A549 (cell line): ENCODE measurements at regions not wholly inside any gene's neighbourhood (a gene's known extent, or its start where the extent isn't known, plus 50 kb on each side); places are given as distances from the start of the nearest gene placed in this dataset.

ENCODE experiments used
- ATAC-seq, 2 experiments: fragments of 200-7000 bp in 1 of 2; fragments of >200 bp in 1 of 2; cut with Nextera tagmentation in 1 of 2; cut with Tn5 transposase in 1 of 2; 3 replicates each; pipeline versions ENCODE4 v1.8.0 to v1.9.1; 2018 to 2020; ENCODE audit warnings: mild to moderate bottlenecking in 1 of 2, moderate library complexity in 1 of 2
- CTCF ChIA-PET: fragments of 300-600 bp; sonication (Branson Sonifier 250); formaldehyde crosslinking; extraction: SDS; loops from one replicate; lab custom pipeline; 2021; ENCODE audit warnings: antibody characterized with exemption, inconsistent platforms; lab: Yijun Ruan, JAX
- POLR2A ChIA-PET: fragments of 350-600 bp; formaldehyde crosslinking; extraction: SDS; loops from one replicate; lab custom pipeline; 2021; ENCODE audit warnings: antibody characterized with exemption, inconsistent platforms; lab: Yijun Ruan, JAX
- DNase-seq, 2 experiments: peaks; one replicate each; pipeline versions ENCODE4 v3.0.0 to v3.0.0-alpha.2; 2011 to 2016; ENCODE audit warnings: low read depth in 1 of 2, low spot score in 1 of 2
- FAIRE-seq: peaks from 2 replicates; lab custom pipeline; 2011; peaks lifted over from hg19 to GRCh38; lab: Jason Lieb, UNC
- H3K27ac ChIP-seq, 2 experiments: fragments of >200 bp; sonication (Bioruptor Twin); formaldehyde crosslinking; 3 replicates each; pipeline ENCODE4 v1.5.1; 2016 to 2017
- H3K4me1 ChIP-seq: fragments of >200 bp; sonication (Bioruptor Twin); formaldehyde crosslinking; 3 replicates; pipeline ENCODE4 v1.6.1; 2016
- H3K4me2 ChIP-seq: fragments of >200 bp; sonication (Bioruptor Twin); formaldehyde crosslinking; 3 replicates; pipeline ENCODE4 v1.6.1; 2016
- H3K4me3 ChIP-seq: fragments of >200 bp; sonication (Bioruptor Twin); formaldehyde crosslinking; 3 replicates; pipeline ENCODE4 v1.5.1; 2016
- H3K9me3 ChIP-seq: fragments of >200 bp; sonication (Bioruptor Twin); formaldehyde crosslinking; 3 replicates; pipeline ENCODE4 v1.6.1; 2016
- BHLHE40 ChIP-seq: IDR thresholded peaks from 2 replicates; pipeline ENCODE4 v1.6.1; 2012; ENCODE audit warnings: low read depth, low read length, inconsistent platforms
- CHD2 ChIP-seq: fragments of 150-350 bp; IDR thresholded peaks from 2 replicates; pipeline ENCODE4 v1.6.1; 2014; ENCODE audit warnings: low read length; ENCODE audit not compliant: partially characterized antibody
- CHD4 ChIP-seq: fragments of 200-600 bp; sonication (generic); IDR thresholded peaks from 2 replicates; pipeline ENCODE4 v1.6.1; 2016; ENCODE audit warnings: antibody characterized with exemption, mild to moderate bottlenecking, borderline replicate concordance
- EHF ChIP-seq: fragments of 250-450 bp; sonication (Bioruptor Pico); IDR thresholded peaks from 2 replicates; pipeline ENCODE4 v1.5.0; 2020; ENCODE audit warnings: mild to moderate bottlenecking
- EP300 ChIP-seq, 2 experiments: fragments of >200 bp; sonication (Bioruptor Twin); formaldehyde crosslinking; IDR thresholded peaks; 2 replicates in 1 of 2; 3 replicates in 1 of 2; pipeline ENCODE4 v1.6.1; 2016 to 2017
- FOSB ChIP-seq: fragments of 250-450 bp; sonication (Bioruptor Pico); IDR thresholded peaks from 2 replicates; pipeline ENCODE4 v1.5.0; 2020; ENCODE audit warnings: mild to moderate bottlenecking, moderate library complexity
- FOSL2 ChIP-seq, 2 experiments: fragments of 450-650 bp in 1 of 2; fragments of >200 bp in 1 of 2; sonication (Bioruptor Twin) in 1 of 2; formaldehyde crosslinking; IDR thresholded peaks; 2 replicates each; pipeline versions ENCODE4 v1.5.0 to v1.6.1; 2016 to 2020; ENCODE audit warnings: mild to moderate bottlenecking in 1 of 2, moderate library complexity in 1 of 2
- HDAC2 ChIP-seq: fragments of 200-600 bp; sonication (generic); IDR thresholded peaks from 2 replicates; pipeline ENCODE4 v1.6.1; 2016
- HEYL ChIP-seq: fragments of 250-450 bp; sonication (Bioruptor Pico); IDR thresholded peaks from 2 replicates; pipeline ENCODE4 v1.8.0; 2021; ENCODE audit warnings: mild to moderate bottlenecking, moderate library complexity
- HOXA7 ChIP-seq: fragments of 250-450 bp; sonication (Bioruptor Pico); IDR thresholded peaks from 2 replicates; pipeline ENCODE4 v1.5.0; 2020; ENCODE audit warnings: mild to moderate bottlenecking, moderate library complexity
- JUN ChIP-seq, 2 experiments: fragments of >200 bp; sonication (Bioruptor Twin); formaldehyde crosslinking; IDR thresholded peaks; 2 replicates in 1 of 2; 3 replicates in 1 of 2; pipeline ENCODE4 v1.6.1; 2016 to 2017
- JUNB ChIP-seq: fragments of >200 bp; sonication (Bioruptor Twin); formaldehyde crosslinking; IDR thresholded peaks from 2 replicates; pipeline ENCODE4 v1.6.1; 2016
- KDM5A ChIP-seq: fragments of 200-600 bp; sonication (generic); IDR thresholded peaks from 2 replicates; pipeline ENCODE4 v1.6.1; 2016; ENCODE audit warnings: antibody characterized with exemption, mild to moderate bottlenecking
- MAZ ChIP-seq: fragments of 150-350 bp; IDR thresholded peaks from 2 replicates; pipeline ENCODE4 v1.6.1; 2014; ENCODE audit warnings: antibody characterized with exemption, low read depth, low read length, borderline replicate concordance
- PHF8 ChIP-seq: fragments of 200-600 bp; sonication (generic); IDR thresholded peaks from 2 replicates; pipeline ENCODE4 v1.6.1; 2016; ENCODE audit warnings: low read depth, mild to moderate bottlenecking, antibody characterized with exemption, moderate library complexity, borderline replicate concordance
- RAD21 ChIP-seq, 2 experiments: fragments of >200 bp in 1 of 2; sonication (Bioruptor Twin) in 1 of 2; formaldehyde crosslinking in 1 of 2; IDR thresholded peaks in 1 of 2; conservative IDR thresholded peaks in 1 of 2; 2 replicates in 1 of 2; 3 replicates in 1 of 2; pipeline ENCODE4 v1.6.1; 2012 to 2018; ENCODE audit warnings: inconsistent platforms in 1 of 2
- RARB ChIP-seq: fragments of 250-450 bp; sonication (Bioruptor Pico); IDR thresholded peaks from 2 replicates; pipeline ENCODE4 v1.8.0; 2021; ENCODE audit warnings: mild to moderate bottlenecking, moderate library complexity
- RCOR1 ChIP-seq: fragments of 150-350 bp; IDR thresholded peaks from 2 replicates; pipeline ENCODE4 v1.6.1; 2014; ENCODE audit warnings: antibody characterized with exemption, low read length, low read depth
- REST ChIP-seq: fragments of 200-600 bp; sonication (generic); IDR thresholded peaks from 2 replicates; pipeline ENCODE4 v1.6.1; 2016; ENCODE audit warnings: antibody characterized with exemption, mild to moderate bottlenecking, moderate library complexity
- SMC3 ChIP-seq: fragments of >200 bp; sonication (Bioruptor Twin); formaldehyde crosslinking; IDR thresholded peaks from 3 replicates; pipeline ENCODE4 v1.6.1; 2018; ENCODE audit warnings: inconsistent platforms
- TP53 ChIP-seq: fragments of 250-450 bp; sonication (Bioruptor Pico); IDR thresholded peaks from 2 replicates; pipeline ENCODE4 v1.5.0; 2021; ENCODE audit warnings: mild to moderate bottlenecking, moderate library complexity
- ZNF302 ChIP-seq: fragments of 250-450 bp; sonication (Bioruptor Pico); IDR thresholded peaks from 2 replicates; pipeline ENCODE4 v1.9.0; 2021; ENCODE audit warnings: inconsistent platforms, mild to moderate bottlenecking, moderate library complexity
- ZSCAN20 ChIP-seq: fragments of 250-450 bp; sonication (Bioruptor Pico); IDR thresholded peaks from 2 replicates; pipeline ENCODE4 v1.8.0; 2022; ENCODE audit warnings: mild to moderate bottlenecking, moderate library complexity
- WGBS: methylation state at CpG from one replicate; pipeline ENCODE4 v1.1.6; 2017; ENCODE audit errors: missing lambda C conversion rate; 5-methylcytosine and 5-hydroxymethylcytosine counted together
- TF ChIP-seq, protein P1 (sequence below): fragments of 250-450 bp; sonication (Bioruptor Pico); IDR thresholded peaks from 2 replicates; pipeline ENCODE4 v1.5.0; 2021; ENCODE audit warnings: mild to moderate bottlenecking, moderate library complexity, borderline replicate concordance
- TF ChIP-seq, protein P2 (sequence below): fragments of 150-350 bp; IDR thresholded peaks from 2 replicates; pipeline ENCODE4 v1.6.1; 2014; ENCODE audit warnings: low read depth, mild to moderate bottlenecking, low read length

GRCh38 chr16:74076568-74076967 is 220.0 kb upstream of the PSMD7 start:
- ATAC-seq (no peak), FAIRE-seq (no peak), DNase-seq (no peak)
- H3K9me3 ChIP-seq, result peaks cover 12% of the 10 kb centered on the region; the same call in 1 of the 3 replicates
- POLR2A ChIA-PET, result no interaction called here
- WGBS, result 38% methylated on average over 2 of the region's 2 CpGs
- no peak overlapping the region for H3K27ac ChIP-seq
- CTCF ChIA-PET, result no interaction called here
- no peak overlapping the region for H3K4me3 ChIP-seq
- H3K4me2 ChIP-seq, result no peak overlapping the region
- H3K4me1 ChIP-seq, result no peaks in the 10 kb centered on the region
- TF ChIP-seq KDM5A (no peak), EP300 (IDR thresholded peaks at IDR 0.05) (no peak), ZNF302 (CRISPR knock-in tag) (no peak), FOSB (CRISPR knock-in tag) (no peak), CHD4 (no peak), SMC3 (no peak), ZSCAN20 (CRISPR knock-in tag) (no peak), RAD21 (conservative IDR thresholded peaks at IDR 0.05 in 1 of 2, IDR thresholded peaks at IDR 0.05 in 1 of 2) (no peak), MAZ (no peak), JUN (IDR thresholded peaks at IDR 0.05) (no peak), JUNB (no peak), CHD2 (no peak), PHF8 (no peak)
- TF ChIP-seq, protein P1, sequence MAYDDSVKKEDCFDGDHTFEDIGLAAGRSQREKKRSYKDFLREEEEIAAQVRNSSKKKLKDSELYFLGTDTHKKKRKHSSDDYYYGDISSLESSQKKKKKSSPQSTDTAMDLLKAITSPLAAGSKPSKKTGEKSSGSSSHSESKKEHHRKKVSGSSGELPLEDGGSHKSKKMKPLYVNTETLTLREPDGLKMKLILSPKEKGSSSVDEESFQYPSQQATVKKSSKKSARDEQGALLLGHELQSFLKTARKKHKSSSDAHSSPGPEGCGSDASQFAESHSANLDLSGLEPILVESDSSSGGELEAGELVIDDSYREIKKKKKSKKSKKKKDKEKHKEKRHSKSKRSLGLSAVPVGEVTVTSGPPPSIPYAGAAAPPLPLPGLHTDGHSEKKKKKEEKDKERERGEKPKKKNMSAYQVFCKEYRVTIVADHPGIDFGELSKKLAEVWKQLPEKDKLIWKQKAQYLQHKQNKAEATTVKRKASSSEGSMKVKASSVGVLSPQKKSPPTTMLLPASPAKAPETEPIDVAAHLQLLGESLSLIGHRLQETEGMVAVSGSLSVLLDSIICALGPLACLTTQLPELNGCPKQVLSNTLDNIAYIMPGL (CRISPR knock-in tag), result no peak

GRCh38 chr16:74075393-74075792 is 221.2 kb upstream of the PSMD7 start:
- ChIA-PET POLR2A (no interaction called here), CTCF (interaction anchor here (0.6 to 1.2 kb wide), 3 partner anchors 9 to 84 kb away, joined by 3 to 5 read pairs (median 5); no protein-coding TSS in a partner anchor)
- no peak overlapping the region for H3K4me3 ChIP-seq
- no peaks in the 10 kb centered on the region for H3K4me1 ChIP-seq
- no peak for FAIRE-seq
- no peak for ATAC-seq
- TF ChIP-seq REST, result no peak
- H3K27ac ChIP-seq, result no peak overlapping the region
- WGBS, result 10% methylated on average over 4 of the region's 4 CpGs
- DNase-seq, result no peak
- H3K9me3 ChIP-seq, result peaks cover 12% of the 10 kb centered on the region; the same call in 1 of the 3 replicates
- H3K4me2 ChIP-seq, result no peak overlapping the region

- ATAC-seq (no peak), DNase-seq (no peak), FAIRE-seq (no peak)
- WGBS, result 63% methylated on average over 3 of the region's 3 CpGs
- POLR2A ChIA-PET, result no interaction called here
- H3K4me2 ChIP-seq, result no peak overlapping the region
- TF ChIP-seq HEYL (CRISPR knock-in tag), result no peak
- TF ChIP-seq, protein P2, sequence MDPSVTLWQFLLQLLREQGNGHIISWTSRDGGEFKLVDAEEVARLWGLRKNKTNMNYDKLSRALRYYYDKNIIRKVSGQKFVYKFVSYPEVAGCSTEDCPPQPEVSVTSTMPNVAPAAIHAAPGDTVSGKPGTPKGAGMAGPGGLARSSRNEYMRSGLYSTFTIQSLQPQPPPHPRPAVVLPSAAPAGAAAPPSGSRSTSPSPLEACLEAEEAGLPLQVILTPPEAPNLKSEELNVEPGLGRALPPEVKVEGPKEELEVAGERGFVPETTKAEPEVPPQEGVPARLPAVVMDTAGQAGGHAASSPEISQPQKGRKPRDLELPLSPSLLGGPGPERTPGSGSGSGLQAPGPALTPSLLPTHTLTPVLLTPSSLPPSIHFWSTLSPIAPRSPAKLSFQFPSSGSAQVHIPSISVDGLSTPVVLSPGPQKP, result no peak
- TF ChIP-seq SMC3, result no peak
- TF ChIP-seq FOSL2 (IDR thresholded peaks at IDR 0.05), result no peak
- TF ChIP-seq FOSL2 (CRISPR knock-in tag; IDR thresholded peaks at IDR 0.05), result no peak
- TF ChIP-seq HDAC2, result no peak
- no peak for TF ChIP-seq TP53
- no peak for TF ChIP-seq HOXA7 (CRISPR knock-in tag)
- TF ChIP-seq BHLHE40, result no peak
- TF ChIP-seq RCOR1, result no peak
- TF ChIP-seq RARB (CRISPR knock-in tag), result no peak
- TF ChIP-seq JUNB, result no peak
- TF ChIP-seq EHF (CRISPR knock-in tag), result no peak
- H3K4me3 ChIP-seq, result no peak overlapping the region
- peaks cover 12% of the 10 kb centered on the region; the same call in 1 of the 3 replicates for H3K9me3 ChIP-seq
- H3K27ac ChIP-seq, result no peak overlapping the region
- H3K4me1 ChIP-seq, result no peaks in the 10 kb centered on the region
- CTCF ChIA-PET, result interaction anchor here (0.9 kb wide), 1 partner anchor 10 kb away, joined by 4 read pairs; no protein-coding TSS in a partner anchor
Observed at GRCh38 chr16:74073456-74073855, 223.2 kb upstream of the PSMD7 start.
